Body of pancreas (tissue), 4 donors: ENCODE measurements at regions not wholly inside any gene's neighbourhood (a gene's known extent, or its start where the extent isn't known, plus 50 kb on each side); places are given as distances from the start of the nearest gene placed in this dataset.
"Not testable (repeated sequence)": the region's sequence is repeated elsewhere in the genome, so short reads cannot be mapped to it uniquely, and the experiment has no call there.

Source experiments
- ATAC-seq: fragments of 150-250 bp; one replicate; pipeline ENCODE4 v1.9.1; 2016
- DNase-seq, 4 donors: peaks; one replicate each; pipeline ENCODE4 v3.0.0-alpha.2; 2019
- H3K27ac ChIP-seq, 4 donors: fragments of 200-600 bp; sonication (generic); 1 replicate in 3 of 4; 2 replicates in 1 of 4; pipeline versions ENCODE4 v1.5.1 to v1.6.1; 2016 to 2019; ENCODE audit warnings: mild to moderate bottlenecking in 1 of 4, mixed read lengths in 1 of 4, moderate library complexity in 1 of 4
- H3K27me3 ChIP-seq, 2 donors: fragments of 200-600 bp; sonication (generic); one replicate each; pipeline ENCODE4 v1.6.0; 2016; ENCODE audit warnings: mild to moderate bottlenecking in 1 of 2
- H3K36me3 ChIP-seq, 2 donors: fragments of 200-600 bp; sonication (generic); replicated peaks in 1 of 2; 2 replicates each; pipeline ENCODE4 v1.5.1; 2016; ENCODE audit warnings: low read depth in 2 of 2; ENCODE audit not compliant: insufficient read depth in 1 of 2
- H3K4me1 ChIP-seq: fragments of 200-600 bp; sonication (generic); one replicate; pipeline ENCODE4 v1.6.0; 2016
- H3K4me3 ChIP-seq, 2 donors: fragments of 200-600 bp; sonication (generic); 1 replicate in 1 of 2; 2 replicates in 1 of 2; pipeline ENCODE4 v1.5.1; 2016 to 2019
- H3K9me3 ChIP-seq, 3 donors: fragments of 200-600 bp; sonication (generic); 1 replicate in 2 of 3; 2 replicates in 1 of 3; pipeline ENCODE4 v1.5.1; 2016
- POLR2A ChIP-seq, 3 donors: fragments of 450-650 bp; IDR thresholded peaks; one replicate each; pipeline ENCODE4 v1.6.1; 2016; ENCODE audit warnings: antibody characterized with exemption in 3 of 3, mild to moderate bottlenecking in 2 of 3
- WGBS, 2 donors: methylation state at CpG; one replicate each; pipeline ENCODE4 v1.1.5; 2017; 5-methylcytosine and 5-hydroxymethylcytosine counted together
- intact Hi-C: fragments of 100-400 bp; cut with DNase I; formaldehyde crosslinking; loops from one replicate; pipeline ENCODE4 v1.15.1; 2023
- TF ChIP-seq, protein P1 (sequence below), 7 experiments: fragments of 450-650 bp in 4 of 7; fragments of 200-600 bp in 3 of 7; sonication (generic) in 3 of 7; IDR thresholded peaks; one replicate each; pipeline ENCODE4 v1.5.1; 2016 to 2019; ENCODE audit warnings: antibody characterized with exemption in 7 of 7

DNA sequence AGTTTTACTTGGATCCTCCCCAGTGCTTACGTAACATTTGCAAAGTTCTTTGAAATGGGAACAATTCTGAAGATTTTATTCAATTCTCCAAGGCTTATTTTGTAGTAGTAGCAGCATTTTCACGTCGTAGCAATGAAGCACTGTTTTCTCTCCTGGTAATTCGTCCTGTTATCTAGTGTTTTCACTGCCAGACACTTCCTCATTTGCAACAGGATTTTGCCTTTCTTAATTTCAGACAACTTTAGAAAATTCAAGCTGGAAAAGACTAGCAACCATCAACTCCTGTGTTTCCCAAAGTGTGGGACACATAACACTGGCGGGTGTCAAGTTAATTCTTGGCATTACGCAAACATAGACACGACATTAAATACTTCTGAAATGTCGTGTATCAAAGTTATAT lies 131.6 kb downstream of the CHD9NB start:
- H3K4me3 ChIP-seq, result no peak overlapping the region
- DNase-seq (no peak), ATAC-seq (no peak)
- intact Hi-C loops, result no loop called here
- H3K36me3 ChIP-seq, result no peaks in the 10 kb centered on the region
- no peak overlapping the region for H3K27ac ChIP-seq
- 59 to 62% methylated on average over 8 of the region's 8 CpGs for WGBS, 2 donors
- H3K4me1 ChIP-seq, result no peaks in the 10 kb centered on the region
- no peaks in the 10 kb centered on the region for H3K9me3 ChIP-seq
- no peaks in the 10 kb centered on the region for H3K27me3 ChIP-seq
- TF ChIP-seq, protein P1, sequence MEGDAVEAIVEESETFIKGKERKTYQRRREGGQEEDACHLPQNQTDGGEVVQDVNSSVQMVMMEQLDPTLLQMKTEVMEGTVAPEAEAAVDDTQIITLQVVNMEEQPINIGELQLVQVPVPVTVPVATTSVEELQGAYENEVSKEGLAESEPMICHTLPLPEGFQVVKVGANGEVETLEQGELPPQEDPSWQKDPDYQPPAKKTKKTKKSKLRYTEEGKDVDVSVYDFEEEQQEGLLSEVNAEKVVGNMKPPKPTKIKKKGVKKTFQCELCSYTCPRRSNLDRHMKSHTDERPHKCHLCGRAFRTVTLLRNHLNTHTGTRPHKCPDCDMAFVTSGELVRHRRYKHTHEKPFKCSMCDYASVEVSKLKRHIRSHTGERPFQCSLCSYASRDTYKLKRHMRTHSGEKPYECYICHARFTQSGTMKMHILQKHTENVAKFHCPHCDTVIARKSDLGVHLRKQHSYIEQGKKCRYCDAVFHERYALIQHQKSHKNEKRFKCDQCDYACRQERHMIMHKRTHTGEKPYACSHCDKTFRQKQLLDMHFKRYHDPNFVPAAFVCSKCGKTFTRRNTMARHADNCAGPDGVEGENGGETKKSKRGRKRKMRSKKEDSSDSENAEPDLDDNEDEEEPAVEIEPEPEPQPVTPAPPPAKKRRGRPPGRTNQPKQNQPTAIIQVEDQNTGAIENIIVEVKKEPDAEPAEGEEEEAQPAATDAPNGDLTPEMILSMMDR (IDR thresholded peaks at IDR 0.05), result no peak
- no peak for TF ChIP-seq POLR2A (IDR thresholded peaks at IDR 0.05)

DNA sequence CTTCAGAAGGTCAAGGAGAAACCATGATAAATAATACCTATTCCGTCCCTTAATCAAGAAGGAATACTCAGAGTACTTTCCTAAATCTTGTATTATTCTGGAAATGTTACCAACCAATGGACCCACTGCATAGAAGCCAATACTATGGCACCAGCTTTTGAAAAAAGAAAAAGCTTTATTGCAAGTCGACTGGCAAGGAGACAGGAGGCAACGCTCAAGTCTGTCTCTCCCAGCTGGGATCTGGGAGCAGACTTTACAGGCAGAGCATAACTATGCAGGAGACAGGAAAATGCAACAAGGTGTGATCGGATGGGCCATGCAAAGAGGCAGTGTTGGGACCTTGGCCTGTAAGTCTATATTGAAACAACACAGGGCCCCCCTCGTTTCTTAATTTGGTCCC lies 132.4 kb downstream of the CHD9NB start:
- Histone ChIP-seq H3K4me1 (no peaks in the 10 kb centered on the region), H3K36me3 (no peaks in the 10 kb centered on the region), H3K27me3 (no peaks in the 10 kb centered on the region), H3K27ac (no peak overlapping the region), H3K4me3 (no peak overlapping the region), H3K9me3 (no peaks in the 10 kb centered on the region)
- no peak for TF ChIP-seq POLR2A (IDR thresholded peaks at IDR 0.05)
- TF ChIP-seq, protein P1 (IDR thresholded peaks at IDR 0.05), result no peak
- WGBS, 2 donors, result 60 to 63% methylated on average over 4 to 5 of the region's 5 CpGs
- ATAC-seq, result no peak
- intact Hi-C loops, result no loop called here
- no peak for DNase-seq

DNA sequence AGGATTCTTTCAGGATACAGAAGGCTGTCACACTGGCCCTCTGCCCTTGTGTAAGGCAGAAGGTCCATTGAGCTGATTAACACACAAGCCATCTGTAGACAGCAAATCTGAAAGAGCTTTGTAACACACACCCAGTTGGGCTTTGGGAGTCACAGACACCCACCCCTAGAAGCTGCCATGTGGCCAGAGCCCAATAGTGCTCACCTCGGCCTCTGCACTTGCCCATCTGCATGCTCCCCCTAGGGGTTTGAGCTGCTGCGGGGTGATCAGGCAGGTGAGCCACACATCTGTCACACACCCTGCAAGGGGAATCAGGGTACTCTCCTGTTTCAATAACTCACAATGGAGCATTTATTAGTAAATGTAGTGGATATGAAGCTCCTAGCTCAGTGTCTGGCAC lies 138.3 kb downstream of the CHD9NB start:
- H3K4me3 ChIP-seq, result no peak overlapping the region
- intact Hi-C loops, result loop anchor here (5.0 to 10.0 kb wide), 2 partner anchors 722 to 840 kb away; no protein-coding TSS in a partner anchor
- TF ChIP-seq, protein P1 (IDR thresholded peaks at IDR 0.05), result no peak
- TF ChIP-seq POLR2A (IDR thresholded peaks at IDR 0.05), result no peak
- WGBS, 2 donors, result 44 to 60% methylated on average over 2 of the region's 2 CpGs
- ATAC-seq, result no peak
- H3K36me3 ChIP-seq, result no peaks in the 10 kb centered on the region
- no peaks in the 10 kb centered on the region for H3K4me1 ChIP-seq
- no peaks in the 10 kb centered on the region for H3K9me3 ChIP-seq
- no peak for DNase-seq
- H3K27me3 ChIP-seq, result no peaks in the 10 kb centered on the region
- H3K27ac ChIP-seq, result no peak overlapping the region

DNA sequence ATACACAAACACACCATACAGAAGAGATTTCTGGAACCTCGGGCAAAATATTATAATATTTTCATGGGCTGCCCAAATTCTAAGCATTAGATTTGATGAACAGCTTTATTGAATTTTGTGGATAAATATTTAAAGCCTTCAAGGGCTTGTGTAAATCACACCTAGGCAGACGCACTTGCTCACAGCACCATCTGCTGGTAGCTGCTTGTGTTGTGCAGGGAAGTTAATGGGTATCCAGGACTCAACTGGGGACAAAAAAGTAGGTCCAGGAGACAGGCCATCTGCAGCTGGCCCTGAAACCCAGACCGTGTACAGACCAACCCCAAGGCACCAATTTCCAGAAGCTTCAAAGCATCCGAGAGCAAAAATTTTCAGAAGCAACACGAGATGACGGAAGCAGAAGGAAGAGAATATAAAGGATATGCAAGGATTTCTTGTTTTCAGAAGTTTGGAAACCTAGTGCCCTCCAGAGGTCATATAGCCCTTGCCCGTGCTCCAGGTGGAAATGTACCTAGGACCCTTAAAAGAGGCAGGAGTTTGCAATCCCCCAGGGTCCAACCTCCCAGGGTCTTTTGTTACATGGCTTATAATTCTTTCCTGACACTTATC lies 140.0 kb downstream of the CHD9NB start:
- 12 to 13% methylated on average over 7 of the region's 7 CpGs for WGBS, 2 donors
- peak; percentile 74 to 80 (median 76) for DNase-seq
- H3K27ac ChIP-seq, result no peak overlapping the region
- no peaks in the 10 kb centered on the region for H3K36me3 ChIP-seq
- H3K9me3 ChIP-seq, result no peaks in the 10 kb centered on the region
- H3K27me3 ChIP-seq, result no peaks in the 10 kb centered on the region
- no peaks in the 10 kb centered on the region for H3K4me1 ChIP-seq
- intact Hi-C loops, result loop anchor here (5.0 to 10.0 kb wide), 2 partner anchors 720 to 838 kb away; no protein-coding TSS in a partner anchor
- TF ChIP-seq, protein P1 (IDR thresholded peaks at IDR 0.05), result peak; percentile 64 to 87 (median 76)
- no peak for TF ChIP-seq POLR2A (IDR thresholded peaks at IDR 0.05)
- peak; percentile 65 for ATAC-seq
- H3K4me3 ChIP-seq, result no peak overlapping the region

DNA sequence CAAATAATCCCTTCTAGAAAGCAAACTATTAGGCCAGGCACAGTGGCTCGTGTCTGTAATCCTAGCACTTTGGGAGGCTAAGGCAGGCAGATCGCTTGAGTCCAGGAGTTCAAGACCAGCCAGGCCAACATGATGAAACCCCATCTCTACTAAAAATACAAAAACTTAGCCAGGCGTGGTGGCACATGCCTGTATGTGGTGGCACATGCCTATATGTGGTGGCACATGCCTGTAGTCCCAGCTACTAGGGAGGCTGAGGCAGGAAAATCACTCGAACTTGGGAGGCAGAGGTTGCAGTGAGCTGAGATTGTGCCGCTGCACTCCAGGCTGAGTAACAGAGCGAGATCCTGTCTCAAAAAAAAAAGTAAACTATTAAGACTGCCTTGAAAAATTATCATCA lies 144.6 kb downstream of the CHD9NB start:
- H3K27me3 ChIP-seq, H3K9me3 ChIP-seq, H3K4me3 ChIP-seq, DNase-seq, H3K4me1 ChIP-seq, H3K36me3 ChIP-seq, ATAC-seq, intact Hi-C loops, H3K27ac ChIP-seq: not testable (repeated sequence)
- 78 to 79% methylated on average over 6 of the region's 6 CpGs for WGBS, 2 donors
